ENCODE measurements at regions not wholly inside any gene's neighbourhood (a gene's known extent, or its start where the extent isn't known, plus 50 kb on each side); places are given as distances from the start of the nearest gene placed in this dataset.

DNA sequence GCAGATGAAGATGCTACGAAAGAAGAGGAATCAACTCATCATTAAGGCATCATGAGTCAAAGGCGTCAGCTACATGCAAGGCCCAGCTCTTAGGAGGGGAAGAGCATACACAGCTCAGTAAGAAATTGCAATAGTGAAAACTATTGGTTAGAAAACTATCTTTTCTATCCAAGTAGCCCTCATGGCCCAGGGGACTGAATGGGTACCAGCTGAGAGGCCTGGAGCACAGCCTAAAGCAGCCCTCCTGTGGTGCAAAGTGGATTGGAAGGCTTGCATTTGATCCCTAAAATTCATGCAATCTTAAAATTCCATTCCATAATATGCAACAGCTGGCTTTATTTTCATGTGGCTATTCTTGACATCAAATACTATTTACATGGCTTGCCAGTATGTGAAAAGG, 251.8 kb upstream of the USP24 start:
- no peak for TF ChIP-seq FOXP2 (optimal IDR thresholded peaks at IDR 0.05; ENCODE audit: control extremely low read depth, extremely low read length, insufficient read depth)
- TF ChIP-seq EZH2 (IDR thresholded peaks at IDR 0.05), result no peak
- TF ChIP-seq POLR2AphosphoS5 (IDR thresholded peaks at IDR 0.05; ENCODE audit: borderline replicate concordance, low read depth, low read length), result no peak
- Histone ChIP-seq H3K4me3 (no peak overlapping the region), H3K9me3 (ENCODE audit: low read depth, low read length) (no peaks in the 10 kb centered on the region), H3K27ac (no peak overlapping the region), H3K9ac (ENCODE audit: insufficient read length) (no peak overlapping the region), H3K36me3 (ENCODE audit: insufficient read depth, low read length) (no peaks in the 10 kb centered on the region)
- no peak for DNase-seq (ENCODE audit: low read depth, low spot score)

DNA sequence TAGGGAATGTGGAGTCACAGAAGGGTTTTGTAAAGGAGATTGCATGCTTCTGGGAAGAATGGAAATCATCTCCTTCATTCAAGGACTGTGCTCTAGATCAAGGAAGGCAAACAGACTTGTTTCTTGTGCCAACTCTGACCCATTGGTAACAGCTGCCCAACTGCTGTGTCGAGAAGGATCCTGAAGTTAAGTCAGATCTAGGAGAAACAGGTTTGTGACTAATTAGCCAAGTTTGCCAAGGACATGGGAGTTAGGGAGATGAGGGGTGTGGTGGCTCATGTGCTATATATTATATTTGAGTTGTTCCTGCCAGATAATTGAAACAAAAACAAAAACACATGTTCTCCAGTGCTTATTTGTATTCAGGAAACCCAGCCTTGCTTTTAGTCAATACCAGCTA, 251.2 kb upstream of the USP24 start:
- no peak overlapping the region for H3K27ac ChIP-seq
- H3K36me3 ChIP-seq (ENCODE audit: insufficient read depth, low read length), result no peaks in the 10 kb centered on the region
- no peak overlapping the region for H3K4me3 ChIP-seq
- H3K9me3 ChIP-seq (ENCODE audit: low read depth, low read length), result no peaks in the 10 kb centered on the region
- DNase-seq (ENCODE audit: low read depth, low spot score), result no peak
- H3K9ac ChIP-seq (ENCODE audit: insufficient read length), result no peak overlapping the region
- no peak for TF ChIP-seq EZH2 (IDR thresholded peaks at IDR 0.05)
- no peak for TF ChIP-seq POLR2AphosphoS5 (IDR thresholded peaks at IDR 0.05; ENCODE audit: borderline replicate concordance, low read depth, low read length)
- TF ChIP-seq FOXP2 (optimal IDR thresholded peaks at IDR 0.05; ENCODE audit: control extremely low read depth, extremely low read length, insufficient read depth), result no peak

DNA sequence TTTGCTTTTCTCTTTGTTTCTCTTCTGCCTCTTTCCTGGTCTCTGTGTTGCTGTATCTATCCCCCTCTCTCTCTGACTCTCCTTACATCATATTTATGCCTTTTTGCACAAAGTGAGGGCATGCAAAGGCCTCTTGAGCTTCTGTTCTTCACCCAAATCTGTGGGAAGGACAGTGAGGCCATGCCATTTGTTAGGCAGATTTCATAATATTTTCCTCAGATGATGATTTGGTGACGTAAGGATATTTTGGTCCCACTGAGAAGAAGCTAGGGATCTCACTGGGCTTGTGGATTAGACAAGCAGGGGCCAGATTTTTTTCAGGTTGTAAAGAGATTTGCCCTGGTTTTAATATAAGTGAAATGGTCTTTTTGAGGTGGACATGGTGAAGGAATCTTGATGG, 249.4 kb upstream of the USP24 start:
- no peak for TF ChIP-seq FOXP2 (optimal IDR thresholded peaks at IDR 0.05; ENCODE audit: control extremely low read depth, extremely low read length, insufficient read depth)
- no peak for TF ChIP-seq POLR2AphosphoS5 (IDR thresholded peaks at IDR 0.05; ENCODE audit: borderline replicate concordance, low read depth, low read length)
- TF ChIP-seq EZH2 (IDR thresholded peaks at IDR 0.05), result no peak
- no peak for DNase-seq (ENCODE audit: low read depth, low spot score)
- no peak overlapping the region for H3K27ac ChIP-seq

DNA sequence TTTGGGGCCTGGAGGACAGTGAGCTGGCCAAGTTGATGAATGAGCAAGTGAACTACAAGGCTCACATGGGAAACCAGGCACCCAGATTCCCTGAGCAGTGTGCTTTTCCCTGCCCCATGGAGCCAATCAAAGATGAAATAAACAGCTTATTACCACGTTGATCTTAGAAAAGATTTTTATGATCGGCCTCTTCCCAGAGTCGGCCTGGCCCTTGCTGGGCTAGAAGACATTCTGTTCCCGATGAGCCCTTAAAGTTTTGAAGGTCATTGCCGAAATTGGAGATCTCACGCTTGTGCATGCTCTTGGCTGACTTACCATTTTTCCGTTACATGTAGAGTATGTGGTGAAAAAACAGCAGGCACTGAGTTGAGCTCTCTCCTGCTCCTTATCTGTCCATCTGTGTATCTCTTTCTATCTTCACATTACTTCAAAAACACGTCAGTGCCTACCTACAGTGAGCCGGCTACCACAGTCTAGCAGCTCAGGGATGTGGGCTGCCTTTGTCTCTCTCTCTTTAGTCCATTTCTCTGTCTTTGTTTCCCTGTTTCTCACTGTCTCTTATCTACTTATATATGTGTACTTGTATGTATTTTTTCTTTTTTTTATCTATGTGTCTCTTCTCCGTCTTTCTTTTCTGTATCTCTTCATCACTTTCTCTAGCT, 248.8 kb upstream of the USP24 start:
- no peak for TF ChIP-seq FOXP2 (optimal IDR thresholded peaks at IDR 0.05; ENCODE audit: control extremely low read depth, extremely low read length, insufficient read depth)
- TF ChIP-seq EZH2 (IDR thresholded peaks at IDR 0.05), result no peak
- Histone ChIP-seq H3K36me3 (ENCODE audit: insufficient read depth, low read length) (no peaks in the 10 kb centered on the region), H3K27ac (no peak overlapping the region), H3K4me3 (no peak overlapping the region), H3K9ac (ENCODE audit: insufficient read length) (no peak overlapping the region), H3K9me3 (ENCODE audit: low read depth, low read length) (no peaks in the 10 kb centered on the region)
- no peak for DNase-seq (ENCODE audit: low read depth, low spot score)

More for the DNA sequence above, 249.4 kb upstream of the USP24 start:
- Histone ChIP-seq H3K9ac (ENCODE audit: insufficient read length) (no peak overlapping the region), H3K4me3 (no peak overlapping the region), H3K36me3 (ENCODE audit: insufficient read depth, low read length) (no peaks in the 10 kb centered on the region), H3K9me3 (ENCODE audit: low read depth, low read length) (no peaks in the 10 kb centered on the region)

DNA sequence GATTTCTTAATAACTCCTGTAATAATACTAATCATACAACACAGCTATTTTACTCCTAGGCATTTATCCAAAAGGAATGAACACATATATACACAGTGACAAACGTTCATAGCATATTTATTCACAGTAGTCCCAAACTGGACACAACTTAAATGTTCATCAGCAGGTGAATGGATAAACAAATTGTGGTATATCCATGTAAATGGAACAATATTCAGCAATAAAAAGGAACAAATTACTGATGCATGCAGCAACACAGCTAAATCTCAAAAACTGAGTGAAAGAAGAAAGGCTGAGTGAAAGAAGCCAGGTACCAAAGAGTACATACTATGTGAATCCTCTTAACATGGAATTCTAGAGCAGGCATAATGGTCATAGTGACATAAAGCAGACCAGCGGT, 242.7 kb upstream of the USP24 start:
- no peak overlapping the region for H3K27ac ChIP-seq
- H3K4me3 ChIP-seq, result no peak overlapping the region
- no peak for TF ChIP-seq FOXP2 (optimal IDR thresholded peaks at IDR 0.05; ENCODE audit: control extremely low read depth, extremely low read length, insufficient read depth)
- TF ChIP-seq POLR2AphosphoS5 (IDR thresholded peaks at IDR 0.05; ENCODE audit: borderline replicate concordance, low read depth, low read length), result no peak
- TF ChIP-seq EZH2 (IDR thresholded peaks at IDR 0.05), result no peak
- no peak overlapping the region for H3K9ac ChIP-seq (ENCODE audit: insufficient read length)
- no peaks in the 10 kb centered on the region for H3K9me3 ChIP-seq (ENCODE audit: low read depth, low read length)
- no peaks in the 10 kb centered on the region for H3K36me3 ChIP-seq (ENCODE audit: insufficient read depth, low read length)
- DNase-seq (ENCODE audit: low read depth, low spot score), result no peak

DNA sequence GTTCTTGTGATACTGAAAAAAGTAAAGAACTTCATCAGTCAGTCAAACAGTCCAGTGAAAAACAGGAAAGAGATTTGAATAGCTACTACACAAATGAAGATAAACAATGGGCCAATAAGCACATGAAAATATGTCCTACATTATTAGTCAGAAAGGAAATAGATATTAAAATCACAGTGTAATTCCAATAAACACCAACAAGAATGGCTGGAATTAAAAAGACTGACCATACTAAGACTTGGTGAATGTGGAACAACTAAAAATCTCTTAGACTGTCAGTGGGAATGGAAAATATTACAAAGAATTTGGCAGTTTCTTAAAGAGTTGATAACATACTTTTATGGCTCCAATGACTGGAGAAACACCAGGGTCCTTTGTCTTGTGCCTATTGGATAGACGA, 241.8 kb upstream of the USP24 start:
- no peak overlapping the region for H3K4me3 ChIP-seq
- H3K27ac ChIP-seq, result no peak overlapping the region
- H3K36me3 ChIP-seq (ENCODE audit: insufficient read depth, low read length), result no peaks in the 10 kb centered on the region
- H3K9me3 ChIP-seq (ENCODE audit: low read depth, low read length), result no peaks in the 10 kb centered on the region
- no peak for DNase-seq (ENCODE audit: low read depth, low spot score)
- no peak overlapping the region for H3K9ac ChIP-seq (ENCODE audit: insufficient read length)
- no peak for TF ChIP-seq FOXP2 (optimal IDR thresholded peaks at IDR 0.05; ENCODE audit: control extremely low read depth, extremely low read length, insufficient read depth)
- TF ChIP-seq EZH2 (IDR thresholded peaks at IDR 0.05), result no peak

DNA sequence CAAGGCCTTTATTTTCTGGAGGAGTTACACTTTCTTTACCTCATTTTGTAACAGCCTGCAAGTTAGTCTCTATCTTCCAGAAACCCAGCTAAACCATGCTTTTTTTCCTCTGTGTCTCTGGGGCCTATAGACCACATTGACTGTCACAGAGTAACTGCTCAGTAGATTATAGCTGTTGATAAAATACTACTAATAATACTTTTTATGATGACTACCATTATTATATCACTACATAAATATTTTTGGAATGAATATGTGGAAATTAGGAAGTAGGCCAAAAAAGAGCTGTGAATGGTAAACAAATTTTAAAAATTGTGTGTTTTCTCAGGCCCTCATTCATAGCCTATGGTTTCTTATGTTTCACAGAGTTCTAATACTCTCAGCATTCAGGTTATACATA, 233.1 kb upstream of the USP24 start:
- Histone ChIP-seq H3K27ac (no peak overlapping the region), H3K9me3 (ENCODE audit: low read depth, low read length) (no peaks in the 10 kb centered on the region), H3K9ac (ENCODE audit: insufficient read length) (no peak overlapping the region), H3K4me3 (no peak overlapping the region), H3K36me3 (ENCODE audit: insufficient read depth, low read length) (no peaks in the 10 kb centered on the region)
- TF ChIP-seq FOXP2 (optimal IDR thresholded peaks at IDR 0.05; ENCODE audit: control extremely low read depth, extremely low read length, insufficient read depth) (no peak), EZH2 (IDR thresholded peaks at IDR 0.05) (no peak), POLR2AphosphoS5 (IDR thresholded peaks at IDR 0.05; ENCODE audit: borderline replicate concordance, low read depth, low read length) (no peak)
- no peak for DNase-seq (ENCODE audit: low read depth, low spot score)

DNA sequence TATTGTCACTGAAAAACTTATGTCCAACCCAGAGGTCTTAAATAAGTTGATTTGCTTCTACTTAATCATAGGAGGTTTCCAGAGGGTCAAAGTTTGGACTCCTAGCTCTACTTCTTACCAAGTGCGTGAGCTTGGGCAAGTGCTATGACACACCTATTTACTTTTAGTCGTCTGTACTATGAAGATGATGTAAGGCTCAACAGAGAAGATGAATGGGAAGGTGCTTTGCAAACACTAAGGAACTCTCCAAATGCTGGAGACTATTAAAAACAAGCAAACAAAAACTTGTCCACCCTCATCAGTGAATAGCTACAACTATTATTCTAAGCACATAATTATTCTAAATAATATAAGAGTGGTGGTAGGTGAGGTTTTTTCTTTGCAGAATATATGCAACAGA, 232.3 kb upstream of the USP24 start:
- no peak overlapping the region for H3K4me3 ChIP-seq
- DNase-seq (ENCODE audit: low read depth, low spot score), result no peak
- no peak overlapping the region for H3K27ac ChIP-seq
- H3K9me3 ChIP-seq (ENCODE audit: low read depth, low read length), result no peaks in the 10 kb centered on the region
- TF ChIP-seq FOXP2 (optimal IDR thresholded peaks at IDR 0.05; ENCODE audit: control extremely low read depth, extremely low read length, insufficient read depth) (no peak), POLR2AphosphoS5 (IDR thresholded peaks at IDR 0.05; ENCODE audit: borderline replicate concordance, low read depth, low read length) (no peak), EZH2 (IDR thresholded peaks at IDR 0.05) (no peak)
- no peak overlapping the region for H3K9ac ChIP-seq (ENCODE audit: insufficient read length)
- no peaks in the 10 kb centered on the region for H3K36me3 ChIP-seq (ENCODE audit: insufficient read depth, low read length)

DNA sequence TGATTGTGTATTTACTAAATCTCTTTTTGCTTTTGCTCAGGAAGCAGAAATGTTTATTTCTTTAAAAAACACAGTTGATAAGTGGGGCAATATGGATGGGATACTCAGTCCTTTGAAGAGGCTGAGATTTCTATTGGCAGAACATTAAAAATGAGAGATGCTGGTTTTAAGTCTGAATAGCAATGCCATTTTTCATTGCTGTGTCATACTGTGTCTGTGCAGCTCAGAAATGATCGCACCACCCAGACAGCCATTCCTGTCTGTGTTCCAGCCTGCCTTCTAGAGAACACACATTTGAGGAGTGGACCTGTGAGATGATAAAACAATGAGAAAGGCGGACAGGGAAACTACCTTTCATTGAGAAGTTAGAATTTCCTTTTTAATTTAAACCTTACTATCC, 231.2 kb upstream of the USP24 start:
- Histone ChIP-seq H3K9ac (ENCODE audit: insufficient read length) (no peak overlapping the region), H3K36me3 (ENCODE audit: insufficient read depth, low read length) (no peaks in the 10 kb centered on the region), H3K9me3 (ENCODE audit: low read depth, low read length) (no peaks in the 10 kb centered on the region), H3K4me3 (no peak overlapping the region), H3K27ac (no peak overlapping the region)
- DNase-seq (ENCODE audit: low read depth, low spot score), result no peak
- TF ChIP-seq FOXP2 (optimal IDR thresholded peaks at IDR 0.05; ENCODE audit: control extremely low read depth, extremely low read length, insufficient read depth) (no peak), EZH2 (IDR thresholded peaks at IDR 0.05) (no peak), POLR2AphosphoS5 (IDR thresholded peaks at IDR 0.05; ENCODE audit: borderline replicate concordance, low read depth, low read length) (no peak)
